A549 (cell line): ENCODE measurements at regions not wholly inside any gene's neighbourhood (a gene's known extent, or its start where the extent isn't known, plus 50 kb on each side); places are given as distances from the start of the nearest gene placed in this dataset.

ENCODE experiments used
- ATAC-seq, 2 experiments: fragments of 200-7000 bp in 1 of 2; fragments of >200 bp in 1 of 2; cut with Nextera tagmentation in 1 of 2; cut with Tn5 transposase in 1 of 2; 3 replicates each; pipeline versions ENCODE4 v1.8.0 to v1.9.1; 2018 to 2020; ENCODE audit warnings: mild to moderate bottlenecking in 1 of 2, moderate library complexity in 1 of 2
- CTCF ChIA-PET: fragments of 300-600 bp; sonication (Branson Sonifier 250); formaldehyde crosslinking; extraction: SDS; loops from one replicate; lab custom pipeline; 2021; ENCODE audit warnings: antibody characterized with exemption, inconsistent platforms; lab: Yijun Ruan, JAX
- POLR2A ChIA-PET: fragments of 350-600 bp; formaldehyde crosslinking; extraction: SDS; loops from one replicate; lab custom pipeline; 2021; ENCODE audit warnings: antibody characterized with exemption, inconsistent platforms; lab: Yijun Ruan, JAX
- DNase-seq, 2 experiments: peaks; one replicate each; pipeline versions ENCODE4 v3.0.0 to v3.0.0-alpha.2; 2011 to 2016; ENCODE audit warnings: low read depth in 1 of 2, low spot score in 1 of 2
- FAIRE-seq: peaks from 2 replicates; lab custom pipeline; 2011; peaks lifted over from hg19 to GRCh38; lab: Jason Lieb, UNC
- H3K27ac ChIP-seq, 2 experiments: fragments of >200 bp; sonication (Bioruptor Twin); formaldehyde crosslinking; 3 replicates each; pipeline ENCODE4 v1.5.1; 2016 to 2017
- H3K4me1 ChIP-seq: fragments of >200 bp; sonication (Bioruptor Twin); formaldehyde crosslinking; 3 replicates; pipeline ENCODE4 v1.6.1; 2016
- H3K4me2 ChIP-seq: fragments of >200 bp; sonication (Bioruptor Twin); formaldehyde crosslinking; 3 replicates; pipeline ENCODE4 v1.6.1; 2016
- H3K4me3 ChIP-seq: fragments of >200 bp; sonication (Bioruptor Twin); formaldehyde crosslinking; 3 replicates; pipeline ENCODE4 v1.5.1; 2016
- H3K9me3 ChIP-seq: fragments of >200 bp; sonication (Bioruptor Twin); formaldehyde crosslinking; 3 replicates; pipeline ENCODE4 v1.6.1; 2016
- ATOH8 ChIP-seq: fragments of 250-450 bp; sonication (Bioruptor Pico); IDR thresholded peaks from 2 replicates; pipeline ENCODE4 v1.5.0; 2020; ENCODE audit warnings: low read depth, mild to moderate bottlenecking, moderate library complexity
- CBX2 ChIP-seq: fragments of 200-600 bp; sonication (generic); IDR thresholded peaks from 2 replicates; pipeline ENCODE4 v1.6.1; 2016; ENCODE audit warnings: low read depth, mild to moderate bottlenecking, borderline replicate concordance
- E2F6 ChIP-seq: IDR thresholded peaks from 2 replicates; pipeline ENCODE4 v1.6.1; 2012; ENCODE audit warnings: low read depth, borderline replicate concordance
- EHF ChIP-seq: fragments of 250-450 bp; sonication (Bioruptor Pico); IDR thresholded peaks from 2 replicates; pipeline ENCODE4 v1.5.0; 2020; ENCODE audit warnings: mild to moderate bottlenecking
- EP300 ChIP-seq, 2 experiments: fragments of >200 bp; sonication (Bioruptor Twin); formaldehyde crosslinking; IDR thresholded peaks; 2 replicates in 1 of 2; 3 replicates in 1 of 2; pipeline ENCODE4 v1.6.1; 2016 to 2017
- FOSB ChIP-seq: fragments of 250-450 bp; sonication (Bioruptor Pico); IDR thresholded peaks from 2 replicates; pipeline ENCODE4 v1.5.0; 2020; ENCODE audit warnings: mild to moderate bottlenecking, moderate library complexity
- FOSL2 ChIP-seq, 2 experiments: fragments of 450-650 bp in 1 of 2; fragments of >200 bp in 1 of 2; sonication (Bioruptor Twin) in 1 of 2; formaldehyde crosslinking; IDR thresholded peaks; 2 replicates each; pipeline versions ENCODE4 v1.5.0 to v1.6.1; 2016 to 2020; ENCODE audit warnings: mild to moderate bottlenecking in 1 of 2, moderate library complexity in 1 of 2
- HDAC2 ChIP-seq: fragments of 200-600 bp; sonication (generic); IDR thresholded peaks from 2 replicates; pipeline ENCODE4 v1.6.1; 2016
- JUNB ChIP-seq: fragments of >200 bp; sonication (Bioruptor Twin); formaldehyde crosslinking; IDR thresholded peaks from 2 replicates; pipeline ENCODE4 v1.6.1; 2016
- KDM5A ChIP-seq: fragments of 200-600 bp; sonication (generic); IDR thresholded peaks from 2 replicates; pipeline ENCODE4 v1.6.1; 2016; ENCODE audit warnings: antibody characterized with exemption, mild to moderate bottlenecking
- MAFK ChIP-seq: fragments of 450-650 bp; IDR thresholded peaks from 2 replicates; pipeline ENCODE4 v1.6.1; 2014; ENCODE audit not compliant: partially characterized antibody
- MAZ ChIP-seq: fragments of 150-350 bp; IDR thresholded peaks from 2 replicates; pipeline ENCODE4 v1.6.1; 2014; ENCODE audit warnings: antibody characterized with exemption, low read depth, low read length, borderline replicate concordance
- MYC ChIP-seq: IDR thresholded peaks from 2 replicates; pipeline ENCODE4 v1.6.1; 2012; ENCODE audit warnings: mild to moderate bottlenecking, inconsistent platforms, low read length, improper control_type of control experiment, borderline replicate concordance
- POLR2AphosphoS2 ChIP-seq: conservative IDR thresholded peaks from 2 replicates; pipeline ENCODE4 v1.6.1; 2012; ENCODE audit warnings: low read length, improper control_type of control experiment, inconsistent platforms
- RAD21 ChIP-seq, 2 experiments: fragments of >200 bp in 1 of 2; sonication (Bioruptor Twin) in 1 of 2; formaldehyde crosslinking in 1 of 2; IDR thresholded peaks in 1 of 2; conservative IDR thresholded peaks in 1 of 2; 2 replicates in 1 of 2; 3 replicates in 1 of 2; pipeline ENCODE4 v1.6.1; 2012 to 2018; ENCODE audit warnings: inconsistent platforms in 1 of 2
- RARB ChIP-seq: fragments of 250-450 bp; sonication (Bioruptor Pico); IDR thresholded peaks from 2 replicates; pipeline ENCODE4 v1.8.0; 2021; ENCODE audit warnings: mild to moderate bottlenecking, moderate library complexity
- RCOR1 ChIP-seq: fragments of 150-350 bp; IDR thresholded peaks from 2 replicates; pipeline ENCODE4 v1.6.1; 2014; ENCODE audit warnings: antibody characterized with exemption, low read length, low read depth
- REST ChIP-seq: fragments of 200-600 bp; sonication (generic); IDR thresholded peaks from 2 replicates; pipeline ENCODE4 v1.6.1; 2016; ENCODE audit warnings: antibody characterized with exemption, mild to moderate bottlenecking, moderate library complexity
- RNF2 ChIP-seq: fragments of 200-600 bp; sonication (generic); IDR thresholded peaks from 2 replicates; pipeline ENCODE4 v1.6.1; 2016; ENCODE audit warnings: low read depth, mild to moderate bottlenecking, antibody characterized with exemption, moderate library complexity, borderline replicate concordance
- TFCP2L1 ChIP-seq: fragments of 250-450 bp; sonication (Bioruptor Pico); IDR thresholded peaks from 2 replicates; pipeline ENCODE4 v1.5.0; 2021; ENCODE audit warnings: mild to moderate bottlenecking
- TP53 ChIP-seq: fragments of 250-450 bp; sonication (Bioruptor Pico); IDR thresholded peaks from 2 replicates; pipeline ENCODE4 v1.5.0; 2021; ENCODE audit warnings: mild to moderate bottlenecking, moderate library complexity
- ZFP36 ChIP-seq: fragments of 450-650 bp; IDR thresholded peaks from 2 replicates; pipeline ENCODE4 v1.6.1; 2014; ENCODE audit warnings: borderline replicate concordance; ENCODE audit not compliant: partially characterized antibody
- ZSCAN20 ChIP-seq: fragments of 250-450 bp; sonication (Bioruptor Pico); IDR thresholded peaks from 2 replicates; pipeline ENCODE4 v1.8.0; 2022; ENCODE audit warnings: mild to moderate bottlenecking, moderate library complexity
- WGBS: methylation state at CpG from one replicate; pipeline ENCODE4 v1.1.6; 2017; ENCODE audit errors: missing lambda C conversion rate; 5-methylcytosine and 5-hydroxymethylcytosine counted together

GRCh38 chr2:122743021-122743675, 987.7 kb downstream of the TSN start:
- CTCF ChIA-PET, result no interaction called here
- no peak overlapping the region for H3K27ac ChIP-seq
- H3K9me3 ChIP-seq, result no peaks in the 10 kb centered on the region
- H3K4me3 ChIP-seq, result no peak overlapping the region
- 0% methylated on average over 2 of the region's 2 CpGs for WGBS
- no peak for DNase-seq
- H3K4me2 ChIP-seq, result no peak overlapping the region
- ATAC-seq, result no peak
- POLR2A ChIA-PET, result no interaction called here
- H3K4me1 ChIP-seq, result no peaks in the 10 kb centered on the region
- FAIRE-seq, result no peak
- TF ChIP-seq EP300 (IDR thresholded peaks at IDR 0.05), result no peak
- TF ChIP-seq CBX2, result no peak
- TF ChIP-seq E2F6, result no peak
- TF ChIP-seq EHF, result no peak

GRCh38 chr2:122745603-122746002, 990.2 kb downstream of the TSN start:
- CTCF ChIA-PET, result no interaction called here
- WGBS, result 25% methylated on average over 4 of the region's 4 CpGs
- no peak for FAIRE-seq
- no peak for DNase-seq
- Histone ChIP-seq H3K4me2 (no peak overlapping the region), H3K4me1 (no peaks in the 10 kb centered on the region), H3K27ac (no peak overlapping the region), H3K4me3 (no peak overlapping the region), H3K9me3 (no peaks in the 10 kb centered on the region)
- POLR2A ChIA-PET, result no interaction called here
- no peak for ATAC-seq
- TF ChIP-seq ZSCAN20 (CRISPR knock-in tag), result no peak
- no peak for TF ChIP-seq JUNB
- TF ChIP-seq RAD21 (conservative IDR thresholded peaks at IDR 0.05 in 1 of 2, IDR thresholded peaks at IDR 0.05 in 1 of 2), result no peak
- no peak for TF ChIP-seq EP300 (IDR thresholded peaks at IDR 0.05)
- TF ChIP-seq FOSL2 (IDR thresholded peaks at IDR 0.05), result no peak
- no peak for TF ChIP-seq FOSL2 (CRISPR knock-in tag; IDR thresholded peaks at IDR 0.05)
- no peak for TF ChIP-seq ATOH8 (CRISPR knock-in tag)
- TF ChIP-seq POLR2AphosphoS2, result no peak
- no peak for TF ChIP-seq TFCP2L1 (CRISPR knock-in tag)
- no peak for TF ChIP-seq MYC
- TF ChIP-seq HDAC2, result no peak

- Histone ChIP-seq H3K4me2 (no peak overlapping the region), H3K4me3 (no peak overlapping the region), H3K27ac (no peak overlapping the region), H3K4me1 (no peaks in the 10 kb centered on the region), H3K9me3 (no peaks in the 10 kb centered on the region)
- DNase-seq, result no peak
- ChIA-PET CTCF (no interaction called here), POLR2A (no interaction called here)
- no peak for ATAC-seq
- no peak for TF ChIP-seq MAFK
- TF ChIP-seq MAZ, result no peak
- TF ChIP-seq KDM5A, result no peak
- TF ChIP-seq RNF2, result no peak
- TF ChIP-seq RCOR1, result no peak
- TF ChIP-seq REST, result no peak
- TF ChIP-seq TP53, result no peak
- no peak for TF ChIP-seq RARB (CRISPR knock-in tag)
- no peak for TF ChIP-seq POLR2AphosphoS2
- no peak for TF ChIP-seq ZFP36
- no peak for TF ChIP-seq FOSB
- no peak for FAIRE-seq
- 4% methylated on average over 2 of the region's 2 CpGs for WGBS
Observed at GRCh38 chr2:122747670-122748069, 992.2 kb downstream of the TSN start.
